COLO829 (cell line): ENCODE measurements at regions not wholly inside any gene's neighbourhood (a gene's known extent, or its start where the extent isn't known, plus 50 kb on each side); places are given as distances from the start of the nearest gene placed in this dataset.

Source experiments
- DNase-seq: peaks from one replicate; pipeline ENCODE4 v3.0.0; 2012; ENCODE audit warnings: low spot score

DNA sequence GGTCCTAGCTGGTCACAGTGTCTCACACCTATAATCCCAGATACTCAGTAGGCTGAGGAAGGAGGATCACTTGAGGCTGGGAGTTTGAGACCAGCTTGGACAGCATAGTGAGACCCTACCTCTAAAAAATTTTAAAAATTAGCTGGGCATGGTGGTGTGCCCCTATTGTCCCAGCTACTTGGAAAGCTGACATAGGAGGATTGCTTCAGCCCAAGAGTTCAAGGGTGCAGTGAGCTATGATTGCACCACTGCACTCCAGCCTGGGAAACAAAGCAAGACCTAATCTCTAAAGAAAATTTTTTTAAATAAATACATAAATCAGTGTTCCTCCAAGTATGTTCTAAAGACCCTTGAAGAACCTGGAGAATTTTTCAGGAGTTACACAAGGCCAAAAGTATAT, 50.6 kb upstream of the GNAO1 start:
- no peak for DNase-seq

DNA sequence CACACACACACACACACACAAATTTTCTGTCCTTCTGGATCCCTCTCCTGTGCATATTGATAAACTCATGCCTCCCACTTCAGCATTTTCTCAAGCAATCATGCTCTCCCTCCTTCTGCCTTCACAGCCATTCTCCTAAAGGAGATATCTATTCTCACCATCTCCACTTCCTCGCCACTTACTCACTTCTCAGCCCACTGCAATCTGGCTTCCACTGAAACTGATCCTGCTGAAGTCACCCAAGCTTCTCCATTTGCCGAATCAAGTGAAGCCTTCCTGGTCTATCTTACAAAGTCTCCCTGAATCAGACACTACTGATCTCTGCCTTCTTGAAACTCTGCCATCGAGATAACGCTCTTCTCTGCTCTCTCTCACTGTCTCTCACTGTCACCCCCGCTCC, 54.0 kb upstream of the GNAO1 start:
- no peak for DNase-seq

DNA sequence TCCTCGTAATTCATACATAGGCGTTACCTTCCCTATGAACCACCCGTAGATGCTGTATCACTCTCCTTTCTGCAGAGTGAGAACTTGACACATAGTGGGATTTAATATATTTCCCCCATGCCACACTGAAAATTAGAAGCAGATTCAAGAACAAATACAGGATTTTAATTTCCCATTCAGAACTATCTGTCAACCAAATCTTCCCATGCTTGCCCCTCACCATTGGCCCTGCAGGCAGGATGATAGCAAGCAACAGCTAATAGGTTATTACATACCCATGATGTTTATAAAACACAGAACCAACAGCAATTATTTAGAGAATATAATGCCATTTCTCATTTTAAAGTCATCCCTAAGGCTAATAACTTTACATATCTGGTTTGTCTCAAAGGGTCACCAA, 55.0 kb upstream of the GNAO1 start:
- no peak for DNase-seq

DNA sequence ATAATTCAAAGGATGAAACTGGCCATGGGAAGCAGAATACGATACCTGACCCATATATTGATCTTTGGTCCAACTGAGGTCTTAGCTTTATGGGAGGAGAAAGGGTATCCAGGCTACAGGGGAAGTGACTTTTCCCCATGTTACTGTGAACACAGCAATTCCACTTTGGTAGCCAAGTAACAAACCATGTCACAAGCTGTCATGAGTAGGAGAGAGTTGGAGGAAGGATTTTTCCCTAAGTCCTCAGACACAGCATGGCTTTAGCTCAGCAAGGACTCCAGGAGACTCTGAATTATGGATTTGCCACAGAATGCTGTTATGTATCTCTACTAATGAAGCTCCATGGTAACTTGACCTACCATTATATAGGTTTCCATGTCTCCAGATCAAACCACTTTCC, 56.5 kb upstream of the GNAO1 start:
- no peak for DNase-seq

DNA sequence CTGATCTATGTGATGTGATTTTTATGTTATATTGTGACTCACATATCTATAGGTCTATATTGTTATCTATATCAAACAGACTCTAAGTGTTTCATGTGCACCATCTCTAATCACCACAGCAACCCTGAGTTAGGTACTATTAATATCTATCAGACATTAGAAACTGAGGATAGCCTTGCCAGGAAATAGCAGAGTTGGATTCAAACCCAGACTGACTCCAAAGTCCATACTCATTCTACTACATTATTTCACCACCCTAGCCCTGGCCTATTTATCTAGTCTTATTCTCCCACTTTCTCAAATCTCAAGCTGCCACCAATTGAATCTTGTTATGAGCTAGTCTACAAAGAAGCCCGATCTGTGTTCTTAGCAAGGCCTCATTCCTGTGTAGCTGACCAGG, 65.4 kb upstream of the GNAO1 start:
- DNase-seq: no peak

DNA sequence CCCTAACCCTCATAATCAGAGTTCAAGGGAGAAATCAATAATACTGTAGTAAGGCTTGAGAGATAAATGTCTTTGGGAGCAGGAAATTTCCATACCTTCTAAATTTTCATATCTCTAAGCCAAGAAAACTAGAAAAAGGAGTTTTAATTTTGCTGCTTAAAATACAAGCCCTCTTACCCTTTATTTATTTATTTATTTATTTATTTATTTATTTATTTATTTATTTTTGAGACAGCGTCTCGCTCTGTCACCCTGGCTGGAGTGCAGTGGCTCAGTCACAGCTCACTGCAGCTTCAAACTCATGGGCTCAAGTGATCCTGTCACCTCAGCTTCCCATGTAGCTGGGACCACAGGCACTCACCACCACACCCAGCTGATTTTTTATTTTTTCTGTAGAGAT, 69.0 kb upstream of the GNAO1 start:
- DNase-seq: no peak

DNA sequence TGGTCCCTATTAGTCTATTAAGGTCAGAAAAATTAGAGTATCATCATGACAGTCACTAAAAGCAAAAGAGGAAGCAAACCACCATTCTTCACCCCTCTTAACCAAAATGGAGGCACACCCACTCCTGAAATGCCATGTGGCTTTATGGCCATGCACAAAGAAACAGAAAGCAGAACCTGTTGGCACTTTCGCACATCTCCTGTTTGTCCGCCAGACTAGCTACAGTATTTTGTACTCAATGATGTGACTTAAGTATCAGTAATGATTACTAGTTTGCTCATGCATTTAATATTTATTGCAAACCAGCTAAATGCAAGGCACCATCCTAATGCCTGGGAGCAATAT, 70.2 kb upstream of the GNAO1 start:
- no peak for DNase-seq

DNA sequence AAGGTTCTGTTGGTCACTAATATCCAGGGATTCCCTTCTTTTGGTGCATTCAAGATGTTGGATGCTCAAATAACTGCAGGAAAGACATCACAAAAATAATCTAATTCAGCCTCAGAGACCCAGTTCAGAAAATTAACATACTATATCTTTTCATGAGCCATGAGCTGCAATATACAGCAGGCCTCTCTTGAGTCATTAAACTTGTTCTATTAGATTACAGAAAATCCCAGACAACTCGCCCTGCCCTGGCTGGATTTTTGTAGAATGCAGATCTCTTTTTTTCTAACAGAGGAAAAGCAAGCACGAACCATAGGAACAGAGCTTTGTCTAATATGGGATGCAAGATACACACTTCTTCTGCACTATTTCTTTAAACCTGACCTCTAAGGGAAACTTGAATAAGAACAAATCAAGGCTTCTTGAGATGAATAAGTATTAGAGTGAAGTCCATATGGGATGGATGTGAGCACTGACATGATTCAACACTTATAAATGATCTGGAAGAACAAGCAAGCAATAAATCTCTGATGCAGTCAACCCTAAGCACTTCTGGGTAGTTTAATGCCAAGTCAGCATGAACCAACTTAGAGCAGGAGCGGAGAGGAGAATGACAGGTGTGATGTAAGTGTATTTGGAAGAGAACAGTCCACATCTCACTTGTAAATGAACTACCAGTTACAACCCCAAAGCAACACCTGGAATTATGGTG, 70.7 kb upstream of the GNAO1 start:
- no peak for DNase-seq

DNA sequence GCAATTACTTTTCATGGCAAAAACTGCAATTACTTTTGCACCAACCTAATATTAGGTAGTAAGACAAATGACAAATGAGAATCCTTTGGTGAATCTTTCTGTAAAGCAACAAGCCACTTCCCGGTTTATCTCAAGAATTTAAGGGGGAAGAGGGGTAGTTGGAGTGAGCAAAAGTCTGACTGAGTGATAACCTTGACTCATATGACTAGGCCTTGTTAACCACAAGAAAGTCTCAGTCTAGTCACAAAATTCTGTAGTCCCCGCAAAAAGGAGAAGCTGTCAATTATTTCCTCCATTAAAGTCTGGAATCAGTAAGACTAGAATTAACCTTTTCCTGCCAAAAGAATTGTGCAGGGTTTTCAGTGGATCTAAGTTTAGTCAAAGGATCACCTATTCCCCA, 72.2 kb upstream of the GNAO1 start:
- DNase-seq: no peak

DNA sequence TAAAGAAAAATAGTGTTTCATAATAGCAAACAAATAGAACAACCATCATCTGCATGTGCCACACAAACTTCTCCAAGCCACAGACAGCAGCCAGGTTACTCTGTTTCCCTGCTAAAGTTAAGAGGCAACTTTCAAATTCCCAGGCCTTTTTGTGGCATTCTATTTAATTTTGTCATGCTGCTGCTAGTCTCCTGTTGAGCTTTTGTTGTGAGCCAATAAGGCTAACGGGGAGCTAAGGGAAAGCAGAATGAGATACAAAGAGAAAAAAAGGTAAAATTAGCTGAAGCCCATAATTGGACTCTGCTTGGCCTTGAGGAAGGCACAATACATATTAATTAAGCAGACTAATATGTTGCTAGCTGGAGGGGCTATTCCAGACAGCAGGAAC, 74.7 kb upstream of the GNAO1 start:
- DNase-seq: no peak

DNA sequence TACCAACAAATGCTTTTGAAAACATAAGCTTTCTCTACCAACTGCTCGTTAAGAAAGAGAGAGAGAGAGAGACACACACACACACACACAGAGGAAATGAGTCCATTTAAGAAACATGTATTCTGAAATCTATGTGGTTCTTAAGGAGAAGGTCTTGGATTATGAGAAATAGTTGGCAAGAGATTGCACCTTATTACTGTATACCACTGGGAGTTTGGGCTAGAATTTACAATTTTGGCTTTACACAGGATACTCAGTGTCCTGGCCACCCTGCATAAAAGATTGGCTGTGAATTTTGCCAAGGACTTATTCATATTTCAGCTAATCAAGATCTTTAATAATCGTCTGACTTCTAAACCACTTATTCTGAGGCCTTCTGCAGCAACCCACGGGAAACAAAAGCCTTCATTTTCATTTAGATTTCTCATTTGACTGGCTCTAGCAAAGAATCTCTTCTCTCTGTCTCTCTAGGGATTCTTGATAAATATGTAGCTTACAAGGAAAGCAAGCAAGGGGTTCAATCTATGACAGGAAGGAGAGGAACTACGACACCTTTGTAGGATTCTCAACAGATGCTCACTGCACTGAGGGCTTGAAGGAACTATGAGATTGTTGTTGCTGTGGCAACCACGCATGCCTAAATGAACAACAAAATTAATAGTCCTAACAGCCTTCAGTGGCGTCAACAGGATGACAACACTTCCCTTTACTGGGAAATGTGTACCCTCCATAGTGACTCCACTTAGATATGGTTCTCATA, 75.3 kb upstream of the GNAO1 start:
- no peak for DNase-seq

DNA sequence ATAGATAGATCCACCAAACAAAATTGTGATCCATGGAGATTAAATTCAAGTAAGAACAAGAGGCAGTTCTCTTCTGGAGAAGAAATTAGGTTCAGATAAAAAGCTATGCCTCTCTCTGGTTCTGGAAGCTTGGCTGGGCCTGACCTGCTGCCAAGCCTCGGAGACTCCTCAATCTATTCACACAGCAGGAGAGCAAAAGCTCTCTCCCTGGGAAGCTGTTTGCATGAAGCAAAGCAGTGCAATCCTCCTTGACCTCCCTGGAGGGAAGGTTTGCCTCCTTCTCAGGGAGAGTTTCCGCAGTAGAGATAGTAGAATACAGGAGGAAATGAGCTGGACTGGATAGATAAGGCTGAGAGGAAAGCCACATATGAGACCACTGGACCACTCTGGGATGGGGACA, 78.1 kb upstream of the GNAO1 start:
- DNase-seq: no peak

DNA sequence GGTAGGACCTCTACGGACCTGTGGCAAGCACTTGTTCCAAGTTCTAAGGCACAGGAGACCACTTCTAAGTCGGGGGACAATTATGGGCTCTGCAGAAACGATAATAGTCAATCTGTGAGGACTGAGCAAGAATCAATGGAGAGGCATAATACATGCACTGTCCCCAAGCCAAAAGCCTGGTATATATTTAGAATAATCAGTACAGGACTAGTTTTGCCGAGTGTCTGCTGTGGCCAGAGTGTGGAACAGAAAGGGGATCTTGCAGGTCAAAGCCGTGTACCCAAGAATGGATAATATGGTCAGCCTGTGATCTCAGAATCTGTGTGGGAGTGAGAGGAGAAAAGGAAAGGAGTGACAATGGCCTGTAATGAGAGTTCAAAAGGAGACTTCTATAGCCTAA, 80.2 kb upstream of the GNAO1 start:
- no peak for DNase-seq

DNA sequence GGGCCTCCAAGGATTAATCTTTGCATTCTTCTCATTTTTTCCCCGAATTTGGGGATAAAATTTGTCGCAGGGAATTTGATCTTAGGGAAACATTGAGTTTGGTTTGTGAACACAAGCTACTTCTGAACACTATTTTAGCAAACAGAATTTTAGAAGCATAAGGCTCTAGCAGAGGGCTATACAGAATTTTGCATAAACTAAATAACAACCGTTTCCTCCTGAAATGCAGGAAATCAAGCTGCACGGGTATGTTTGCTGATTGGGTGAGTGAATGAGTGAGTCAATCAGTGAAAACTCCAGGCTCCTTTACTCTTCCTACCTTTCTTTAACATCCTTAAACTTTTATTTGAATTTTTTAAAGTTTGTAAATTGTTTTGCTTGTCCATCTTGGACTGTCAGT, 81.3 kb upstream of the GNAO1 start:
- no peak for DNase-seq

DNA sequence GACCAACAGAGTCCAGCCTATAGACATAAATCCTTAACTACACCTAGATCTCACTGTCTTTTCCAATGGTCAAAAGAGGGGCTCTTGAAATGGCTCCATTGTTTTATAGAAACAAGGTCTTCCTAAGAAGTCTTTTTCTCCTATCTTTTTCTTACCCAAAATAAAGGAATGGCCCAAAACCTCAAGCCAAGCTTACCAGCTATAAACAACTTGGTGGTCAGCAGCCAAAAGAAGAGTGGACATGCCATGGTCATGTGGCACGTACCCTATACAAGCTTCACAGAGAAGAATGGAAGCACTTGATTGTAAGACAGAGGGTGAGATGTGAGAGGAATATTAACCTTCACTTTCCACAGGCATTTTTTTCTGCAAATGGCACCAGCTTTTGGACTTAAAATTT, 82.1 kb upstream of the GNAO1 start:
- DNase-seq: no peak

DNA sequence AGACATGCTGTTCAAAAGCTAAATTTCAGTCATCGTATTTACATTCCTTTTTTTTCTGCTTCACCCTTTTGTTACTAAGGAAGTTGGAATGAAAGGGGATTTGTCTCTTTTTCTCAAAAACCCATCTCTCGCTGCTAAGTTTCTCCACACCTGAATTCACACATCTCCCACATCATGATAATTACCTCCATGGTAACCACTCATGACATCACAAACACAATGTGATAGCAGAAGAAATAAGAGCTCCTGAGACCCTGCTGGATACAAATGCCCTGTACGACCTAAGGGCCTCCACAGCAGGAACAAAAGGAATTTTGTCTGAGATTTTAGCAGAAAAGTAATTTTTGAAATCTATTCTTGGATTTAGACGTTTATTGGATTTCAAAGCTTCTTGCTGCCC, 82.6 kb upstream of the GNAO1 start:
- DNase-seq: no peak

DNA sequence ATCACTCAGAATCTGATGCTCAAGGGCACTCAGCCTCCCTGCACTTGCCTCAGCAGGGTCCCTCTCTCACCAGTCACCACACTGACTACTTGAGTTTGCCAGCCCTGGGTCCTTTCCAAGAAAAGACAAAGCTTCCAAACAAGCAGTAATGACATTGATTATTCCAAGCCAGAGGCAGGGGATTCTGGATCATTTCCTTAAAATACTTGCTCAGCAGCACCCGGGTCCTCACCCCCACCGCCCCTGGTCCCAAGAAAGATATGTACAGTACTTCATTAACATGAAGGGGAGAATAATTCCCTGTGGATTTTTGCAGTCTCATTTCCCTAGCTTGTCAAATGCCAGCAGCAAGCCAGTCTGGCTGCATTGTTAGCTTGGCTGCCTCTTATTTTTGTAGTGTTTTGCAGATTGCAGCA, 83.2 kb upstream of the GNAO1 start:
- DNase-seq: no peak

DNA sequence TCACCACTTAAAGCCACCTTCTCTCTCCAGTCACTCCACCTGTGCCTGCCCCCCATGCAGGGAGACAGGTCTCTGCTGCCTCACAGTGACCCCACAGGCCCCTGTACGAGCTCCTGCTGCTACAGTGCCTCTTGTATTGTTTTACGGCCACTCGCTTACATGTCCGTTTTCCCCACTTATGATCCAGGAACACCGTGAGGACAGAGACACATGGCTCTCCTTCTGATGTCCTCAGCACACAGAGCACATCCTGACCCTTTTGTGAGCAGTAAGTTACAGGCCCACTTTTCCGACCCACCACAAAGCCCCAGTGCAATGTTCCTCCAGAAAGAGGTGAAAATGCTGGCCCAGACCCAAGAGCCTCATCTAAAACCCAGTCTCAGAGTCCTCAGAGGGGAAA, 84.8 kb upstream of the GNAO1 start:
- DNase-seq: no peak

DNA sequence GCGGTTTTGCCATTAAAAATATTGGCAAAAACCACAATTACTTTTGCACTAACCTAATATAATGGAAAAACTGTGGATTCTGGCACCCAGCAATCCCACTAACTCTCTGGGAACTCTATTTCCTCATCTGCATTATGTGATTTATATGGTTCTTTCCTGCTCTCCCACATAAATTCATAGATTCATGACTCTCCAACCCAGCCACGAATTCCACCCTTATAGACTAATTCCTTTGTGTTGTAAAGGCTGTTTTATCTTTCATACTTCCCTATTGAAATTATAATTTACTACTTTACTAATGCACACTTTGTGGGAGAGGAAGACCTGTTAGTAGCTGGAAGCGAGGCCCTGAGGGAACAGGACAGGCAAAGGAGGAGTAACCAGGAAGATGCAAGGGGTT, 88.4 kb upstream of the GNAO1 start:
- no peak for DNase-seq

DNA sequence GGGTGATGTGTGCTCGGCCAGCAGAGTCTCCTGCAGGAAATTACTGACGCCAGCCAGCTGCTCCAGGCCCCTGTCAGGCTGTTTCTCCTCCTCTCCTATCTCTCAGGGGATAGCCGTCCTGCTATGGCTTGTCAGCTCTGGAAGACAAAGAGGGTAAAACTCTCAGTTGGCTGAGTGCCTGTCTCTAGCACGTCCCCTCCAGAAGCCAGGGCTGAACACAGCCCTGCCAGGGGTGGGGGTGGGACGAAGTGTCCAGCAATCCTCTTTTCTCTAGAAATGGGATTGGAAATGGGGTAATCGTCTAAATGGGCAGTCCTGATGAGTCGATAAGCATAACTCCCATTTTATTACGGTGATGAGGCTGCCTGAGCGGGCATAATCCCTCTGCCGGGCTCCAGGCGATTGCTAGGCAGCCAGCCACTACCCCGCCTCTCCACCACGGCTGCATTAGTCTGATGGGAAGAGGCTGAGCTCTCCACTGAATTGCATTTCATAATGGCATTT, 89.1 kb upstream of the GNAO1 start:
- DNase-seq: no peak

DNA sequence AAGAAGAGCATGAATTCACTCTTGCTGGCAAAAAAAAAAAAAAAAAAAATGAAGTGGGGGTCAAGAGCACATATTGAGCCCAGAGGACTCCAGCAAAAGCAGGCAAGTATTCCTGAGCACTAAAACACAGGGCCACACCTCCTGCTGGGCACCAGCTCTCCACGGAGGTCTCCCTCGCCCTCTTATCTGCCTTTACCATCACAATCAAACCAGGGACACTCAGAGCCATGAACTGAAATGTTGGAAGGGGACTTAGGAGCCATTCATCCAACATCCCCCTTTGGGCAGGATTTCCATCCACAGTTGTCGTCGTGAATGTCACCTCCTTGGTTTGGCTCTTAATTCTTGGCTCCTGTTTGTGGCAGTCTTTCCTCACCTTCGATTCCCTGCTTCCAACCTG, 89.8 kb upstream of the GNAO1 start:
- DNase-seq: no peak

DNA sequence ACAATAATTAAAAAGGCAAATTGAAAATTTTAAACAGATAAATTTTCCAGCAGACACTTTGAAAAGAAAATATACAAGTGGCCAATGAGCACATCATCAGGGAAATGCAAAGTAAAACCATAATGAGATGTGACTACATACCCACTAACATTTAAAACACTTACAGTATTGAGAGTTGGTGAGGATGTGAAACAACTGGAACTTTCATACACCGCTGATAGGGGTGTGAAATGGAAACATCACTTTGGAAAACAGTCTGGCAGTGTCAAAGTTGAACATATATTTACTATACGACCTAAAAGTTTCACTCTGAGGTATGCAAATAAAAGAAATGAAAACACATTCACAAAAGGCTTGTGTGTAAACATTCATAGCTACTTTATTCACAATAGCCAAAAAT, 94.0 kb upstream of the GNAO1 start:
- no peak for DNase-seq

DNA sequence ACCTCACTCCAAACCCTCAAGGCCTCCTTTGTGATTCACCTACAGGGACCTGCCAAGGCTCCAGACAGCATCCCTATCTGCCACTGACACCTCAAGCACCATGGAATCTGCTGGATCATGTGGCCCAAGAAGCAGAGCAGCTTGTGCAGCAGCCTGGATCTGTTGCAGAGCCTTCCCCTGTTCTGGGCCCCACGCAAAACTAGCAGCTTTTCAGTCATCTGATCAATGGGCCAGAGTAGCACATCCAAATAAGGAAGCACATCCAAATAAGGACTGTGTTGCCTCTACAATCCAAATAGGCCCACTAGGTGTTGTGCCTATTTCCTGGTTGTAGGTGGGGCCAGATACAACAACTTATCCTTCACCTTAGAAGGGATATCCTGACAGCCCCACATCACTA, 97.1 kb upstream of the GNAO1 start:
- no peak for DNase-seq

DNA sequence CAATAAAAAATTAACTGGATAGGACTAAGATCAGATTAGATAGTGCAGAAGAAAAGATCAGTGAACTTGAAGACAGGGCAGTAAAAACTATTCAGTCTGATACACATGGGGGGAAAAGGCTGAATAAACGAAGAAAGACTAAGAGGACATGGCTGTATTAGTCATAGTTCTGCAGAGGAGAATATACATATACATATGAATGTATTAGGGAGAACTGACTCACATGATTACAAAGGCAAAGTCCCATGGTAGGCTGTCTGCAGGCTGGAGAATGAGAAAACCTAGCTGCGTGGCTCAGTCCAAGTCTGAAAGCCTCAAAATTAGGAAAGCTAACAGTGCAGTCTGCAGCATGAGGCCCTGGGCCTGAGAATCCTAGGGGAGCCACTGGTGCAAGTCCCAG, 98.2 kb upstream of the GNAO1 start:
- no peak for DNase-seq
